AG08395 (cell line): ENCODE measurements at regions not wholly inside any gene's neighbourhood (a gene's known extent, or its start where the extent isn't known, plus 50 kb on each side); places are given as distances from the start of the nearest gene placed in this dataset.
"Not testable (repeated sequence)": the region's sequence is repeated elsewhere in the genome, so short reads cannot be mapped to it uniquely, and the experiment has no call there.

ENCODE experiments used
- DNase-seq: peaks from one replicate; pipeline ENCODE4 v3.0.0; 2012; ENCODE audit warnings: mixed read lengths, low spot score

DNA sequence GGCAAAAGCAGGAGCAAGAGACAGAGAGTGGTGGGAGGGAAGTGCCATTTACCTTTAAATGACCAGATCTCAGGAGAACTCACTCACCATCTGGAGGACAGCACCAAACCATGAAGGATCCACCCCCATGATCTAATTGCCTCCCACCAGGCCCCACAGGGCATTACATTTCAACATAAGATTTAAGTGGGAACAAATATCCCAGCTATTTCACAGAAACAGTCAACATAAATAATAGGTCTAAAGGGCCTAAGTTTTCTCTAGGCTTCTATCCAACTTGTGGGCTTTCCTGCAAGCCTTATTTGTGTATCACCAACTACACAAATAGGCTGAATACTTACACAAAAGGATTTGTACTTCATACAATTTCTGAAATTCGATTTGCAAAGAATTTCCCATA, 196.8 kb upstream of the POT1 start:
- DNase-seq, result no peak

- no peak for DNase-seq
Measured at GRCh38 chr7:125125315-125125714, 195.7 kb upstream of the POT1 start.

GRCh38 chr7:125122173-125122572, 192.5 kb upstream of the POT1 start:
- no peak for DNase-seq

DNA sequence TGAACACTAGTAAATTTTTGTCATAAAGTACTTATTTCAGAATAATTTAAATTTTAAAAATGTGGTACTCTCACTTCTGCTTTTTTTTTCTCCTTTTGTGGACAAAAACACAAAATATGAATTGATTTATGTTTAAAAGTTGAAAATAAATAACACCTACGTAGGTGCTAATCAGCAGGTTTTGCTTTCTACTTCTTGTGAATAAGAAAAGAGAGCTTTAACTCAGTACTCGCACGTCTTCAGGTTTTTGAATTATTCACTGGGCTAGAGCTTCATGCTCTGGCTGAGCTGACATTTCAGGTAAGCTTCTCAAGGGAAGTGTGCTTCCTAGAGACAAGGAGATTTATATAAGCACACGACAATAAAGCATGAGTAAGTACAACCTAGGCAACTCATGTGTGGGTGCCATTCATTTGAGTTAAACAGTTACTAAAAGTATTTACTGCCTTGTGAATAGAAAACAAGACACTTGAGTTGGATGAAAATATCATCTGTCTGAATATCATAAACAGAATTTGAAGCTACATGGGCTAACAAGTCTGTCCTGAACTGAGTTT, 190.0 kb upstream of the POT1 start:
- DNase-seq, result no peak

GRCh38 chr7:125118444-125118843, 188.8 kb upstream of the POT1 start:
- DNase-seq, result no peak

GRCh38 chr7:125112850-125113249, 183.2 kb upstream of the POT1 start:
- DNase-seq, result no peak

- DNase-seq, result no peak
Measured at GRCh38 chr7:125099519-125099918, 169.9 kb upstream of the POT1 start.

GRCh38 chr7:125098377-125098970, 168.8 kb upstream of the POT1 start:
- DNase-seq, result no peak

- no peak for DNase-seq
Measured at GRCh38 chr7:125090596-125090995, 161.0 kb upstream of the POT1 start.

GRCh38 chr7:125089171-125089570, 159.5 kb upstream of the POT1 start:
- DNase-seq, result no peak

DNA sequence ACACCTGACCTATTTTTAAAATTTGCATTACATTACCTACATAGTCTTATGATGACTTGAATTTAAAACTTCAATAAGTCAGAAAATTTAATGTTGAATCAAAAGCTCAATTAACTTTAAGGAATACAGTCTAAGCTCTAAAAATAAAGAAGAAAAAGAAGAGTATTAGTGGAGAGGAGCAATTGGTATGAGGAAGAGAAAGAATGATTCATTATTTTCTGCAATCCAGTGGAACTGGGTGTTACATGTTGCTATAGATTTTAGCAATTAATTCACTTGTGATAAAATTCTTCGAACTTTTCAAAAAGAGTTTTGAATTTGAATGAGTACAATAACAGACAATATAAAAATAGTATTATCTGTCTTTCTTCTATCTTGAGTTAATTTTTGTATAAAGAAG, 158.9 kb upstream of the POT1 start:
- DNase-seq, result no peak

GRCh38 chr7:125085084-125085483, 155.5 kb upstream of the POT1 start:
- no peak for DNase-seq

- no peak for DNase-seq
Measured at GRCh38 chr7:125084196-125084595, 154.6 kb upstream of the POT1 start.

DNA sequence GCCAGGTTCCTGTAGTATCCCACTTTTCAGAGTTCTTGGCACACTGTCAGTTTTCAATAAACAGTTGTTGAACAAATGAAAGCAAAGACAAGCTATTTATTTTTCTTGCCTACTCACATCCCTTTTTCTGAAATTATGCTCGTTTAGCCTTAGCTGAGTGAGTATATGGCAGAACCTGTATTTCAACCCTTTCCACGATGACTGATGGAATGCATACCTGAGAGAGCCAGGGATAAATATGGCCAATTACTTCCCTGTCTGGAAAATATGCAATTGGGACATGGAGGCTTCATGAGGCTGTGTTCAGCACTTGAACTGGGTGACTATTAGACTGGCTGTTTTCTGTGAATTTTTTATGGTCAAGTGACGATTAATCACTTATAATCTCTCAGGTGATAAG, 144.5 kb upstream of the POT1 start:
- no peak for DNase-seq

GRCh38 chr7:125065546-125065945, 135.9 kb upstream of the POT1 start:
- no peak for DNase-seq

DNA sequence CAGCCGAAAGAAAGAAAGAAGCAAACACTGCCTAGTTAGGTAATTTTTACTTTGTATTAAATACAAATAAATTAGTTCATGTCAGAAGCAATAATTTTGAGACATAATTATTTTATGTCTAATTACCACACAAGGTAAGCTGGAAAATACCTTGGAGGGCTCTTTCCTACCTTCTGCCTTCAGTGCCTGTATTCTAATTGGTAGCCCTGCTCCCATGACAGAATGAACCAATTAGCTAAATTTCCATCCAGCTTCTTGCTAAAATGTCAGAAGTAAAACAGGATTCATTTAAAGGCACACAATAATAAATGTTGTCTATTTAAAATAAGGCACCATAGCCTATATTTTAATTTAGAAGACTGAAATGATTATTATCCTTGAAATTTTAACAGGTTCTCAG, 135.4 kb upstream of the POT1 start:
- no peak for DNase-seq

- no peak for DNase-seq
Measured at GRCh38 chr7:125061776-125062397, 132.3 kb upstream of the POT1 start.

- not testable (repeated sequence) for DNase-seq
Measured at GRCh38 chr7:125061083-125061745, 131.6 kb upstream of the POT1 start.

DNA sequence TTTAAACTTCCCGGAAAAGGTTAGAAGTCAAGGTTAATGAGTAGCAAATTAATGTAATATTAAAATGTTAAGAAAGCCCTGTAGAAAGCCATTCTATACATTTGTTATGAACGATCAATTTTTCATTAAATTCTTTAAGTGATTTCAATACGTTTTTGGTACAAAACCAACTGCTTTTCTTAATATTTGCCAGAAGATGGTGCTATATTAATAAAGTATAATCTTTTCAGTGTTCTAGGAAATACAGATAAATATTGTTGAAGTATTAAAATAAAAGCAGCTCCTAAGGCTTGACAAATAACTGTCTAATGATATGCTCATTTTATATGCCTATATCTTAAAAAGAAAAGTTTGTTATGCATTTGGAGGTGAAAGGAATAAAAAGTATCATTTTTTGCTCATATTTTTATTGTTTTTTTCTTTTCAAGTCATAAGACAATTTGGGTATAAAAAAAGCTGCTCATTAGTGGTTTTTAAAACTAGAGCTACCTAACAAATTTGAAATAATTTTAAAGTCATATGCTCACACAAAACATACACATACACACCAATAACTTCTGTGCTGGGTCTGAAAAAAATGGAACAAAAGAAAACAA, 130.3 kb upstream of the POT1 start:
- DNase-seq, result no peak

DNA sequence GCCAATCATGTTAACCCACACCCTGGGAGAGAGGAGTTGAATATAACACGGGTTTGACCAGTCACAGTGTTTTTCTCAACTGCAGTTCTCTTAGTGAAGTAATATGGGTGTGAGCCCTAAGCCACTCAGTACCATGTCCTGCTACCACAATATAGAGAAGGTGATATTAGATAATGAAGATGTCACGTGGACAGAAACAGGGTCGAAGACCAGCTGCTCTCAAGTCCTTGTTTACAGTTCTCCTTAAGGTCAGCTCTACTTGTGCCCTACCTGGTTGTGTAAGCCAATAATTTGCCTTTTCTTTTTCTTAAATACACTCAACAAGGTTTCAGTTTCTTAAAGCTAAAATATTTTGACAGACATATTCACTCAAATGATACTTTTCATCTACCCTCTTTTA, 128.3 kb upstream of the POT1 start:
- DNase-seq, result no peak

- no peak for DNase-seq
Measured at GRCh38 chr7:125055376-125055775, 125.8 kb upstream of the POT1 start.

GRCh38 chr7:125046767-125047166, 117.1 kb upstream of the POT1 start:
- no peak for DNase-seq

DNA sequence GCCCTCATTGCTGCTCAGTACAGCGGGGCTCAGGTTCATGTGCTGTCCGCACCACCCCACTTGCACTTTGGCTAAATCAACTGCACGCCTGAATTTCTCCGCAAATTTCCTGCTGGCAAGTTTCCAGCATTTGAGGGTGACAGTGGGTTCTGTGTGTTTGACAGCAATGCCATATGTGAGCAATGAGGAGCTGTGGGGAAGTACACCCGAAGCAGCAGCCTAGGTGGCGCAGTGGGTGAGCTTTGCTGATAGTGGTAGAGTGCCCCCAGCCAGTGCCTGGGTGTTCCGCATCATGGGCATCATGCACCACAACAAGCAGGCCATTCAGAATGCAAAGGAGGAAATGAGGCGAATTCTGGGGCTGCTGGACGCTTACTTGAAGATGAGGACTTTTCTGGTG, 103.9 kb upstream of the POT1 start:
- no peak for DNase-seq
